NCI-H146 (cell line): ENCODE measurements at regions not wholly inside any gene's neighbourhood (a gene's known extent, or its start where the extent isn't known, plus 50 kb on each side); places are given as distances from the start of the nearest gene placed in this dataset.

ENCODE experiments used
- DNase-seq: peaks from one replicate; lab custom pipeline; 2025; lab: John Stamatoyannopoulos, UW

- DNase-seq, result no peak
Measured at GRCh38 chr3:61311044-61311443, 59.8 kb upstream of the FHIT start.

GRCh38 chr3:61315871-61316270 is 64.6 kb upstream of the FHIT start:
- no peak for DNase-seq

DNA sequence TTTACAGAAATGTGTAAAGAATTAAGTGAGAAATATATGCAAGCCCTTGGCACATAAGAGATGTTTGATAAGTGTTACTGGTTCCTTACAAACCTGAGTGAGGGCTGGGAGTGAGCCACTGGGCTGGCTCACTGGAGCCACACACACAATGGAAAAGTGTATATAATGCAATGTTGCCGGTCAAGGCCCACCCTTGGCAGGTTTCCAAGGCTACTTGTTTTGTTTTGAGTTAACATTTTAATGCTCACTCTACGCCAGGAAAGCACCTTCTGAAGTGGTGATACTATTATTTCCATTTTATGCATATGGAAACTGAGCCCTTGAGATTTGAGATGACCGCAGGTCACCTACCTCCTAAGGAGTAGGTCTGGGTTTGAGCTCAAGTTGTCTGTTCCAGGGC is 71.8 kb upstream of the FHIT start:
- no peak for DNase-seq

GRCh38 chr3:61331929-61332552 is 80.8 kb upstream of the FHIT start:
- DNase-seq, result no peak

DNA sequence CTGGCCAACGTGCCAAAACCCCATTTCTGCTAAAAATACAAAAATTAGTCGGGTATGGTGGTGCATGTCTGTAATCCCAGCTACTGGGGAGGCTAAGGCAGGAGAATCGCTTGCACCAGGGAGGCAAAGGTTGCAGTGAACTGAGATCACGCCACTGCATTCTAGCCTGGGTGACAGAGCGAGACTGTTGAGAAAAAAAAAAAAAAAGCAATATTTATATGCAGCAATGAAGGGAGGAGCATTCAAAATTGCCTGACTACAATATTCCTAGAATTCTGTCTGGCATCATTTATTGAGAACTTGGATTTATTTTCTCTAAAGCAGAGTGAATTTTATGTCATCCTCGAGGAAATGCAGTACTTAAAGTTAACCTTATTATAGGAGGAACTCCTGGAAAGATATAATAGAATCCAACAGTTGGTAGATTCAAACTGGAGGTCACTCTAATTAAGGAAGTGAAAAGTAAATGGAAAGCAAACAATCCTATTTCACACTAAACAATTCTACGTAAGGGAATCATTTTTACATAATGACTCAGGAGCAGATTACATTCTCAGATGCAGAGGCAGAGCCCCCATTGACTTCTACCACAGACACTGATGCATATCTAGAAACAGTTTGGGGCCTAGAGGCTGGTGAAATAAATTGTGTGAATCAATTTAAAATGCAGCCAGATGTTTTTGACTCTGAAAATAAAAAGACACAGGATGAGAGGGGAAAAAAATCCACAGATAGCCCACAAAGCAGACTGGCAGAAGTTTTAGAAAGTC is 82.1 kb upstream of the FHIT start:
- no peak for DNase-seq

DNA sequence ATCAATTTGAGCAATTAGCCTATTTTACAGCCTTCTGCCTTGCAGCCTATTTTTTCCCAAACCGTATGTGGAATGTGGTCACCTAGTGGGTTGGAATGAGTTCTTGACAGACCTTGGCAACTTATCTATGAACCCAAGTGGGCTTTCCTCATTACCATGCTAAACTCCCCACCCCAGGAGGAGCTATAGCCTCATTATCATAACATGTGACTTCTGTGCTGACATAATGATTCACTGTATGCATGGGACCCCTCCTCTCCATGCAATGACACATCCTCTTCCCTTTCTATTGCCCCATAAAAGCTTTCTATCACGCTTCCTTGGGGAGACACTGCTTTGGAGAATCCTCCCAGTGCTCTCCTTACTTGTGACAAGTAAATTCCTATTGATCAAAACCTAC is 83.5 kb upstream of the FHIT start:
- DNase-seq, result no peak

DNA sequence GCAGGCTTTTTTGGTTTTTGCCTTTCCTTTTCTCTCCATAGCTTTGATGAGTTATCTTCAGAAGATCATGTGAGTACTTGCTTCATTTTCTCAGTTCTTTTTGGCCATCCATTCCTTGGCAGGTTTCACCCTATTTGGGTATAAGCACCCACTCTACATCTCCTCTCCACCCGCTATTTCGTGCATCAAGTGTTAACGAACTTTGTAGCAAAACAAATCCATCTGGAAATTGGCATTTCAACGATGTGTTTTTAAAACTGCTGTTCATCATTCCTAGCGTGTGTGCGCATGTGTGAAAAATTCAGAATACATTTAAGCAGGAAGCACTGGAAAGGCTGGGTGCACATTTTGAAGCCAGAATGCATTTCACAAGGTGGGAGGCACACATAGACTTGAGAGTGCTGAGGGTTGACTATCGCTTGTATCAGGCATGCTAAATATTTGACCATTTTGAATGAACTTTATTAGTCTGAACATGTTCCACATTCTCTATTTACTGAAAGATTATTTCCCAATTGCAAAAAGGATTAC is 89.7 kb upstream of the FHIT start:
- DNase-seq, result no peak

DNA sequence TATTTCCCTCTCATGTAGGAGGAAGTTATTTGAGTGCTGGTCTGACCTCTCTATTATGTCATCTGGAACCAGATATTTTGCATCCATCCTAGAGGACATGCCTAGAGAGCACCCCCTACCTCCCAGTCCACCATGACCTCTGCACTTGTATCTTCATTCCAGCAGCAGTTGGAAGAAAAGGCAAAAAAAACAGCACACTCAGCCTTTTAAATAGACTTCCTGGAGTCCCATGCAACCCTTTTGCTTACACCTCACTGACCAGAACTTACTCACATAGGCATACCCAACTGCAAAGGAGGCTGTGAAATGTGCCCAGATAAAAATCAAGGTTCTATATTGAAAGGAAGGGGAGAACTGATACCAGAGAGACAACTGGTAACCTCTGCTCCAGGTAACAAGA is 92.3 kb upstream of the FHIT start:
- no peak for DNase-seq

- DNase-seq, result no peak
Measured at GRCh38 chr3:61345020-61345419, 93.8 kb upstream of the FHIT start.

- DNase-seq, result no peak
Measured at GRCh38 chr3:61347981-61348380, 96.7 kb upstream of the FHIT start.

DNA sequence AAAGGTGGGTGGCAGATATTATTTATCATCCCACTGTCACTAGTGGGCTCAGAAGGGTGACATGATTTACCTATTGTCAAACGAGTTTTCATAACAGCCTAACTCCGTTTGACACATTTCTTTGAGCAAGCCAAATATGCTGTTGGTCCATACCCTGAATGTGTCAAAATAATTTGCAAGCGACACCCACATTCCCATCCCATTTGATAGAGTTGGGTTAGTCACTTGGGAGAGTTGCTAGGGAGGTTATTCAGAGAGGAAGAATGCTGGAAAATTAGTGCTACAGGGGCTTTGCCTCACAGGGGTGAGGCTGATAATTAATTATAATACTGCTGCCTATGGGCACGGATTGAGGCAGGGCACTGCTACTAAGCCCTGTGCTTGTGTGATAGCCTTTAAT is 98.5 kb upstream of the FHIT start:
- no peak for DNase-seq

DNA sequence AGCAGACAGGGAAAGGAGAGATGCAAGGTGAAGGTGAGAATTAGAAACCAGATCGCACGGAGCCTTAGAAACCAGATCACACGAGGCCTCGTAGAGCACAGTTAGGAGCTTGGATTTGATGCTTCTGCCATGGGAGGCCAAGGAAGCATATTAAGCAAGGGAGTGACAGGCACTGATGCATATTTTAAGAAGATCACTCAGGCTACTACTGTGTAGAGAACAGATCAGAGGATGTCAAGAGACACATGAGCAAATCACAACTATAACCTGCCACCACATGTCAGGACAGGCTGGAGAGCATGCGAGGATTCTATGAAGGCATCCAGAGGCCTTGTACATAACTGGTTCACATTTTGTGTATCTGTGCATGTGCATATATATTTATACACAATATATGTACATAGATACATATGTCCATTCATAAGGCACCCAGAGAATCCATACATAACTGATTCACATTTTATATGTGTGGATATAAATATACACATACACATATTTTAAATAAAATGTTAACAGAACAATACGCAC is 99.6 kb upstream of the FHIT start:
- no peak for DNase-seq

- no peak for DNase-seq
Measured at GRCh38 chr3:61352306-61352705, 101.1 kb upstream of the FHIT start.

- no peak for DNase-seq
Measured at GRCh38 chr3:61353382-61353781, 102.1 kb upstream of the FHIT start.

GRCh38 chr3:61354604-61355003 is 103.4 kb upstream of the FHIT start:
- no peak for DNase-seq

DNA sequence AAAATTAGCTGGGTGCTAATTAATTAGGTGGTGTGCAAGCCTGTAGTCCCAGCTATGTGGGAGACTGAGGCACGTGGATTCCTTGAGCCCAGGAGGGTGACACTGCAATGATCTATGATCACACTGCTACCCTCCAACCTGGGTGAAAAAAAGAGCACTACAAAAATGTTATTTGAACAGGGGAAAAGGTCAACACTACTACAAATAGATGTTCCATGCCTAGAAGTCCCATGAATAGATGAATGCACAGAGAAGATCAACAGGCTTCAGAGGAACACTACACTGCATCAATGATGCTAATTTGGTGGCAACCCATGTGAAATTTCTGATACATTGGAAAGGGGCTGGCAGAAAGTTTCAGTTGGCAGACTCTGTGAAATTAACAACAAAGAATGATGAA is 105.4 kb upstream of the FHIT start:
- DNase-seq, result peak; percentile 2

- DNase-seq, result no peak
Measured at GRCh38 chr3:61357902-61358301, 106.7 kb upstream of the FHIT start.

DNA sequence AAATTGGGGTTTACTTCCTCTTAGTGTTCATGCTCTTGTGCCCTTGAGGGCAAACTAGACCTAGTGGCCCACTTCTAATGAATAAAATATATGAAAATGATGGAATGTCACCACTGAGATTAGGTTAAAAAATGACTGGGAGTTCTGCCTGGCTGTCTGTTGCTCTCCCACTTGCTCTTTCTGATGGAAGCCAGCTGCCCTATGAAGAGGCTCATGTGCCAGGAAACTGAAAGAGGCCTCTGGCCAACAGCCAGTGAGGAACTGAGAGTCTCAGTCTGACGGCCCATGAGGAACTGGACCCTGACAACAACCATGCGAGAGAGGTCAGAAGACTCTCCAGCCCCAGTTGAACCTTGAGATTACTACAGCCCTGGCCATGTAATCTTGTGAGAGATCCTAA is 107.1 kb upstream of the FHIT start:
- no peak for DNase-seq

DNA sequence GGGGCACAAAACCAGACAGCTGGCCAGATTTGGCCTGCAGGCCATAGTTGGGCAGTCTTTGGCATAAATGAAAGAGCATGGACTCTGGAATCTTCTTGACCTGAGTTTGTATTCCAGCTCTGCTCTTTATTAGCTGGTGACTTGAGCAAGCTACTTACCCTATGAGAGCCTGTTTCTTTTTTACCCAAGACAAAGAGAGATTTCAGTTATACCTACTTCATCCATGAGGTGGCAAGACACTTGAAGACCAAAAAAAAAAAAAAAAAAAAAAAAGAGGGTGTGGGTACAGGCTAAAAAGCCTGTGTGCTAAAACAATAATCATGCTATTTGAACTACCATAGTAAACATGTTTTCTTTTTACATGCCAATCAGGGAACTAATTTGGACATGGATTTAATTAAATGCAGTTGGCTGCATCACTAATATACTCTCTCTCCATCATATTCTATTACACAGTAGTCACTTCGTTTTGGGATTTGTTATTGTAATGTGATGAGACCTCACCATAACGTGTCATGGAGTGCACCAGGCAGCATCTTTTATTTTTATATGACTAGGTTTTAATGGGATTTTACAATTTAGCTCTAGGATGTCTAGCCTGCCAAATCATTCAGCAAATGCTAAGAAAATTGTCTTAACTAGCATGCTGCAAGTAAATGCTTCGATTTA is 109.2 kb upstream of the FHIT start:
- no peak for DNase-seq

- DNase-seq, result no peak
Measured at GRCh38 chr3:61369678-61370077, 118.4 kb upstream of the FHIT start.

- peak; percentile 11 for DNase-seq
Measured at GRCh38 chr3:61371123-61371522, 119.9 kb upstream of the FHIT start.

DNA sequence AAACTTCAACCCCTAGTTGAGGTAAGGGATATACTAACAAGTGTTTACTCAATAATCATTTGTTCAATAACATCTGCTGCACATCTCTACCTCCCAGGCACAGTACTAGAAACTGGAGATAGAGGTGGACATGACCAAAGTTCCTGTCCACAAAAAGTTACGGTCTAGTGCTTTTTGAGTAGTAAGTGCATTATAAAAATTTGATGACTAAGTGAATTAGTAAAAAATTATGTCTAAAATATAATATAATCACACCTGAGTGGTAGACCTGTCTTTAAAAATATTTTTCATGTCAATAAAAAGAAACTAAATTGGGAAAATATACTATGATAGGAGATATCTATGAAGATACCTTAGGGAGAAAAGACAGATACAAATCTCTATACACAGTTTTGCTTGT is 121.5 kb upstream of the FHIT start:
- no peak for DNase-seq

GRCh38 chr3:61378311-61378710 is 127.1 kb upstream of the FHIT start:
- DNase-seq, result no peak
